Esophagus muscularis mucosa (tissue), 4 donors: ENCODE measurements at regions not wholly inside any gene's neighbourhood (a gene's known extent, or its start where the extent isn't known, plus 50 kb on each side); places are given as distances from the start of the nearest gene placed in this dataset.
A peak's percentile ranks its signal among the peaks of the same experiment; 100 is the strongest.

Source experiments
- CTCF ChIP-seq, 3 experiments: fragments of 200-600 bp in 2 of 3; fragments of 450-650 bp in 1 of 3; sonication (generic) in 2 of 3; IDR thresholded peaks; one replicate each; pipeline ENCODE4 v1.5.1; 2017 to 2019; ENCODE audit warnings: antibody characterized with exemption in 3 of 3, mild to moderate bottlenecking in 2 of 3, moderate library complexity in 1 of 3
- EP300 ChIP-seq: sonication (generic); formaldehyde crosslinking; IDR thresholded peaks from one replicate; pipeline ENCODE4 v1.6.1; 2017; ENCODE audit warnings: antibody characterized with exemption
- POLR2A ChIP-seq: fragments of 450-650 bp; IDR thresholded peaks from one replicate; pipeline ENCODE4 v1.6.1; 2017; ENCODE audit warnings: antibody characterized with exemption, moderate library complexity, mild to moderate bottlenecking, low read depth

- TF ChIP-seq CTCF (IDR thresholded peaks at IDR 0.05) = peak; percentile 43 to 66 (median 53)
- TF ChIP-seq POLR2A = no peak
- no peak for TF ChIP-seq EP300
Measured at GRCh38 chr1:219385787-219386427, 212.2 kb downstream of the LYPLAL1 start.
